ENCODE measurements at regions not wholly inside any gene's neighbourhood (a gene's known extent, or its start where the extent isn't known, plus 50 kb on each side); places are given as distances from the start of the nearest gene placed in this dataset.

GRCh38 chr13:75115171-75115570, 366.8 kb downstream of the TBC1D4 start:
- TF ChIP-seq CTCF (IDR thresholded peaks at IDR 0.05; ENCODE audit: insufficient read depth, low read depth, low read length, missing control alignments) = no peak
- H3K4me3 ChIP-seq (ENCODE audit: low read depth, low read length) = no peak overlapping the region

GRCh38 chr13:75103976-75104375, 378.0 kb downstream of the TBC1D4 start:
- DNase-seq (ENCODE audit: low read depth) = no peak
- TF ChIP-seq CTCF (IDR thresholded peaks at IDR 0.05; ENCODE audit: insufficient read depth, low read depth, low read length, missing control alignments) = no peak
- H3K4me3 ChIP-seq (ENCODE audit: low read depth, low read length) = no peak overlapping the region

More at GRCh38 chr13:75115171-75115570, 366.8 kb downstream of the TBC1D4 start:
- DNase-seq (ENCODE audit: low read depth) = no peak

GRCh38 chr13:75102001-75102716, 379.8 kb downstream of the TBC1D4 start:
- DNase-seq (ENCODE audit: low read depth) = no peak
- no peak overlapping the region for H3K4me3 ChIP-seq (ENCODE audit: low read depth, low read length)
- no peak for TF ChIP-seq CTCF (IDR thresholded peaks at IDR 0.05; ENCODE audit: insufficient read depth, low read depth, low read length, missing control alignments)

GRCh38 chr13:75101348-75101747, 380.6 kb downstream of the TBC1D4 start:
- no peak overlapping the region for H3K4me3 ChIP-seq (ENCODE audit: low read depth, low read length)
- TF ChIP-seq CTCF (IDR thresholded peaks at IDR 0.05; ENCODE audit: insufficient read depth, low read depth, low read length, missing control alignments) = no peak
- DNase-seq (ENCODE audit: low read depth) = no peak

GRCh38 chr13:75092143-75092542, 389.8 kb downstream of the TBC1D4 start:
- H3K4me3 ChIP-seq (ENCODE audit: low read depth, low read length) = no peak overlapping the region
- no peak for DNase-seq (ENCODE audit: low read depth)
- no peak for TF ChIP-seq CTCF (IDR thresholded peaks at IDR 0.05; ENCODE audit: insufficient read depth, low read depth, low read length, missing control alignments)

GRCh38 chr13:75091718-75092117, 390.3 kb downstream of the TBC1D4 start:
- peak; percentile 5 for DNase-seq (ENCODE audit: low read depth)
- no peak for TF ChIP-seq CTCF (IDR thresholded peaks at IDR 0.05; ENCODE audit: insufficient read depth, low read depth, low read length, missing control alignments)
- H3K4me3 ChIP-seq (ENCODE audit: low read depth, low read length) = no peak overlapping the region
